ENCODE measurements at regions not wholly inside any gene's neighbourhood (a gene's known extent, or its start where the extent isn't known, plus 50 kb on each side); places are given as distances from the start of the nearest gene placed in this dataset.
"Not testable (repeated sequence)": the region's sequence is repeated elsewhere in the genome, so short reads cannot be mapped to it uniquely, and the experiment has no call there.

DNA sequence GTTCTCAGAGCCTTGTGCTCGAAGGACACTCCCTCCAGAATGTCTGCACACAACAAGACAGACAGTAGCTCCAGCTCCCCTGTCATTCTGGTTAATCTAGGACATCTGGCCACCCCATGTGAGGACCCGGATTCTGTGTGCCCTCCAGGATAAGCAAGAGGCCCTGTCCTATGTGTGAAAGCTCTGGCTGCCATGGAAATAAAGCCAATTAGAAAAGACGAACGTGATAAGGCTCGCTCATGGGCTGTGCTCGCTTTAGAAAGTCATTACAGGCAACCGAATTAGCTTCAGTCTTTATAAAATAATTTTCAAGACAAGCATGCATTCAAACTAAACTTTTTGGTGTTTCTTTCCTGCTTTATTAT is 263.4 kb downstream of the INHBA start:
- Histone ChIP-seq H3K9ac (no peak overlapping the region), H4K20me1 (no peaks in the 10 kb centered on the region), H3K27ac (no peak overlapping the region), H3K27me3 (no peaks in the 10 kb centered on the region), H3K4me1 (no peaks in the 10 kb centered on the region), H3K9me3 (peaks cover 12% of the 10 kb centered on the region; the same call in 1 of the 2 replicates), H3K4me3 (no peak overlapping the region), H3K36me3 (no peaks in the 10 kb centered on the region), H3K4me2 (no peak overlapping the region)
- TF ChIP-seq Cebpa-rat (IDR thresholded peaks at IDR 0.05) = no peak

DNA sequence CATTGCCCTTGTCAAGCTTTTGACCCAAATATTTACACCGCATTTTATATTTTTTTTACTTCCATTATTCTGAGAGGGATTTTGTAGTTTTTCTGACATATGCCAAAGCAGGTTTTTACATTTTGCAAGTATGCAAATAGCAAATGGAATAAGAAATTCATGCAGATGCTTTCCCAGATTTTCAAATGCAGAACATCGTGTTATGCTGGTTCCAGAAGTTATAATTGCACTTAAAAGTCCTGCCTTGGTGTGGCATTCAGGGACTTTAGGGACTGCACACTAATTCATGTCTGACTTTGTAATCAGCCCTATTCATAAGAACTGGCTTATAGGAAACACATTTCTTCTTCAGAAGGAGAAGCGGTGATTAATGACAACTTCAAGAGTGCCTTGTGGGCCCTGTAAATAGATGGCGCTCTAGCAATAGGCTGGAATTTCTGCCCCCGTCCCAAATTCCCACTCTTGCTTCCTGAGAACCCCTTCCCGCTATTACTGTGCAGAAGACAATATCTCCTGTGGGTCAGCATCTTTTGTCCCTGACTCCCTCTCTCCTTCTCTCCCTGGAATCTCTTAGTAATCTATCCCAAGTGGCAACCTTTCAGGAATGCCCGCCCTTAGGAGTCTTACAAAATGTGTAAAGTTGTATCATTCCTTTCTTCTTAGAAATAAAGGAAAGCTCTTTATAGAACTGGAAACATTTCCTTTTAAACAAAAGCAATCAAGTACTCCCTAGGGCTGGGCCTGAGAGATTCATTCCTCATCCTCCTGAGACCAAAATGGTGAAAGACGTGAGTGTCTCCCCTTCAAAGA is 264.0 kb downstream of the INHBA start:
- Histone ChIP-seq H4K20me1 (no peaks in the 10 kb centered on the region), H3K9ac (no peak overlapping the region), H3K36me3 (no peaks in the 10 kb centered on the region), H3K9me3 (peaks cover 12% of the 10 kb centered on the region; the same call in 1 of the 2 replicates), H3K4me1 (no peaks in the 10 kb centered on the region), H3K4me3 (no peak overlapping the region), H3K4me2 (no peak overlapping the region), H3K27ac (no peak overlapping the region), H3K27me3 (no peaks in the 10 kb centered on the region)
- TF ChIP-seq Cebpa-rat (IDR thresholded peaks at IDR 0.05) = no peak

DNA sequence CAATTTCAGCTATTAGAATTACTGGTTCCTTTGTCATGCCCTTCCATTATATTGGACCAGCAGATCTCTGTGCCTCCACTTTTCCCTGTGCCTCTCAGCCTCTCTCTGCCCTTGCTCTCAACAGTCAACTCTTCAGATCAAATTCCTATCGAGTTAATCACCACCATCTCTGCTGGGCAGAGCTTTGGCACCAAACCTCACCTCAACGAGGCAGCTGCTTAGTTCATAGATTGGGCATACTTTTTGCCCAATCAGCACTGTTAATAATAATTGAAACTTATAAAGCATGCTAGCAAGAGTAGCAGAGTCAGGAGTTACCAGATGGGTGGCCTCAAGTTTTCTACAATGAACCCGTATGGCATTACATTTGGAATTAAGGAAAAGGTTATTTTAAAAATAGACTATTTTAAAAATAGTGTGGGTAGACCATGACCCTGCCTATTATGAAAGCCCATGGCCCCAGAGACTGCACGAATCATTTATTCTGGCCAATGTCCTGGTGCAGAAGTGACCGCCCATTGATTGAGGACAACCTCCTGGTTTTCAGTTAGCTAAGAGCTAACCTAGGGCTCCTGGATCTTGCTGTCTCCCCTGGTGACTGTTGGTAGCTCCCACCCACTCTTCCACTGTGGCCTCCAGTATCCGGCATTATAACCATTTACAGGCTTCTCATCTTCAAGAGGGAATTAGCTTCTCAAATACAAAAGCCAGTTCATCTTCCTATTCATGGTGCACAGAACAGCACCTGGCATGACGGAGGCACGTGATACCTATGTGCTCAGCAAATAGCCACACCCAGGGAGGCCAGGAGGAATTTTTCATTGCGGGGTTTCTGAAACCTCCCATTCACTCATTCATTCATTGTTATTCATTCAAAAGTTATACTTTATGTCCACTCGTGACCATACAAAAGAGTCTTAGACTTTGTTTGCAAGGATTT is 265.4 kb downstream of the INHBA start:
- Histone ChIP-seq H3K9ac (no peak overlapping the region), H3K9me3 (peaks cover 12% of the 10 kb centered on the region; the same call in 1 of the 2 replicates), H3K4me1 (no peaks in the 10 kb centered on the region), H3K27ac (no peak overlapping the region), H3K4me3 (no peak overlapping the region), H3K4me2 (no peak overlapping the region), H4K20me1 (no peaks in the 10 kb centered on the region), H3K27me3 (no peaks in the 10 kb centered on the region), H3K36me3 (no peaks in the 10 kb centered on the region)
- TF ChIP-seq Cebpa-rat (IDR thresholded peaks at IDR 0.05) = no peak

DNA sequence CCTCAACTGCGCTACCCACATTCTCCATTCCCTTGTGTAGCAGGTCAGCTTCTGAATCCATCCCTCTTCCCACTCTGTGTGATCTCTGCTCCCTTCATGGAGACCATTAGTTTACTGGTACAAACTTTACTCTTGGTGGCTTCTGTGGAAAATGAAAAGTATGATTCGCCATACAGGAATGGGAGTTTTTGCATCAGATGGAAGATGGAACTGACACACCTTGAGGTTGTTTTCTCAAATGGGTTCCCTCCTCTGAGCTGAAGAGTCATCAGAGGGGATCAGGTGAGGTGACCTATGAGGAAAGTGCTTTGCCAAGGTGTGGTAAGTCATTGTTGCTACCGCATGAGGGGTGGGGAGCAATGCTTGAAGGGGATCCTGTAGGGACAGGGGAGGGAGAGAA is 266.8 kb downstream of the INHBA start:
- no peaks in the 10 kb centered on the region for H3K36me3 ChIP-seq
- no peak overlapping the region for H3K27ac ChIP-seq
- no peak for TF ChIP-seq Cebpa-rat (IDR thresholded peaks at IDR 0.05)
- no peaks in the 10 kb centered on the region for H3K27me3 ChIP-seq
- H3K4me3 ChIP-seq = no peak overlapping the region
- H3K4me1 ChIP-seq = no peaks in the 10 kb centered on the region
- peaks cover 12% of the 10 kb centered on the region; the same call in 1 of the 2 replicates for H3K9me3 ChIP-seq
- no peaks in the 10 kb centered on the region for H4K20me1 ChIP-seq
- no peak overlapping the region for H3K9ac ChIP-seq
- no peak overlapping the region for H3K4me2 ChIP-seq

DNA sequence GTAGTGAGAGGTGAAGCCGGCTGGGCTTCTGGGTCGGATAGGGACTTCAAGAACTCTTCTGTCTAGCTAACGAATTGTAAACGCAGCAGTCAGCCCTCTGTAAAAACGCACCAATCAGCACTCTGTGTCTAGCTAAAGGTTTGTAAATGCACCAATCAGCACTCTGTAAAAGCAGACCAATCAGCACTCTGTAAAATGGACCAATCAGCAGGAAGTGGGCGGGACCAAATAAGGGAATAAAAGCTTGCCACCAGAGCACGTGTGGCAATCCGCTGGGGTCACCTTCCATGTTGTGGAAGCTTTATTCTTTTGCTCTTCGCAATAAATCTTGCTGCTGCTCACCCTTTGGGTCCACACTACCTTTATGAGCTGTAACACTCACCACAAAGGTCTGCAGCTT is 267.9 kb downstream of the INHBA start:
- peaks cover 12% of the 10 kb centered on the region; the same call in 1 of the 2 replicates for H3K9me3 ChIP-seq

DNA sequence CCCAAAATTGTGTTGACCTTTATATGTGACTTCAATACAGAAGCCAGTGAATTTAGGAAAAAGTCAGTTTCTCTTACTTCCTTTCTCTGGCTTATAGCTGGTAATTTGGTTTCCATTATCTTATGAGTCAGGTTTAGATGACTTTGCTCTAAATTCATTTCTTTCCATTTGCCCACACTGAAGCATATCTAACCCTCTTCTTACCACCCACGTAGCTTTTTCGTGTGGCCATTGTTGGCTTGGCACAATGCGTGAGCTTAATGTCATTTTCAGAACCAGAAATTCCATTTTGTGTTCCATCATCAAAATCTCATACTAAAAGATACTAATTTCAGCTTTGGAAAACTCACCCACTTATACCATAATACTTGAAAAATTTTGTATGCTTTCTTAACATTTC is 271.2 kb downstream of the INHBA start:
- no peak for TF ChIP-seq Cebpa-rat (IDR thresholded peaks at IDR 0.05)
- Histone ChIP-seq H4K20me1 (no peaks in the 10 kb centered on the region), H3K9ac (no peak overlapping the region), H3K36me3 (no peaks in the 10 kb centered on the region), H3K27ac (no peak overlapping the region), H3K4me2 (no peak overlapping the region), H3K27me3 (no peaks in the 10 kb centered on the region), H3K4me3 (no peak overlapping the region), H3K9me3 (peaks cover 12% of the 10 kb centered on the region; the same call in 1 of the 2 replicates), H3K4me1 (no peaks in the 10 kb centered on the region)

More for the DNA sequence above, 267.9 kb downstream of the INHBA start:
- H3K36me3 ChIP-seq, H3K4me1 ChIP-seq, H3K9ac ChIP-seq, H3K27me3 ChIP-seq, H3K4me2 ChIP-seq, H3K27ac ChIP-seq, H3K4me3 ChIP-seq, H4K20me1 ChIP-seq: not testable (repeated sequence)

DNA sequence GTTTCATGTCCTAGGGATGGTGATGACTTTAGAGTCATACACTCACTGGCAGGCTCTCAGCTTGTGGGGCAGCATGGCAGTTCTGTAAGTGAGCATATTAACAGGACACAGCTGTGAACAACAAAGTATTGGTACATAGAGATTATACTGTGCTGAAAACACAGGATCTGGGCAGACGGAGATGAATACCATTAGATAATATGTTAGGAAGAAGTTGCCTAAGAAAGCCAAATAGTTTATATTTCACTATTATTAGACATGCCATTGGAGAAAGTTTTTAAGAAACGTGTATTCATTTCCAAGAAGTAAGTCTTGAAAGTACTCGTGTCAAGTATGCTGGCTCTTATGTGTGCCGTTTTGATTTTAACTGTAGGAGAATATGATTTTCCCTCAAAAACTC is 274.5 kb downstream of the INHBA start:
- no peak for TF ChIP-seq Cebpa-rat (IDR thresholded peaks at IDR 0.05)
- H3K4me2 ChIP-seq = no peak overlapping the region
- no peaks in the 10 kb centered on the region for H3K36me3 ChIP-seq
- H3K4me3 ChIP-seq = no peak overlapping the region
- no peaks in the 10 kb centered on the region for H3K4me1 ChIP-seq
- H3K9me3 ChIP-seq = no peaks in the 10 kb centered on the region
- H3K27ac ChIP-seq = no peak overlapping the region
- no peaks in the 10 kb centered on the region for H3K27me3 ChIP-seq
- H4K20me1 ChIP-seq = no peaks in the 10 kb centered on the region
- H3K9ac ChIP-seq = no peak overlapping the region

DNA sequence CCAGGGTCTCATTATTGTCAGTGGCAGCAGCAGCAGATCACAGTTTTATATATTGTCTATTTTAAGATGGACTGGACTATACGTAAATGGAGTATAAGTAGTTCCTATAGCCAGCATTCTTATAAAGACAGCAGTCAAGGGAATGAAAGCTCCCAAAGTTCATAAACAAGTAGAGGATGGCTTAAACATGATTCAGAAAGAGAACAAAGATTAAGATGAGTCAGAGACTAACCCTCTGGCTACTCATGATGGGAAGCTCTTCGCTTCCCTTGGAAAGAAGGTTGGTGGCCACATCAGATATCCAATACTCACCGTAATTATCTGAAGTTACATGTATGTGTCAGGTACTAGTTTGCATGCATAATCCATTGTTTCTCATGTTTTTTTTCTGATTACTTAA is 277.0 kb downstream of the INHBA start:
- Histone ChIP-seq H4K20me1 (no peaks in the 10 kb centered on the region), H3K9me3 (no peaks in the 10 kb centered on the region), H3K4me3 (no peak overlapping the region), H3K36me3 (no peaks in the 10 kb centered on the region), H3K4me1 (no peaks in the 10 kb centered on the region), H3K4me2 (no peak overlapping the region), H3K27ac (no peak overlapping the region), H3K9ac (no peak overlapping the region), H3K27me3 (no peaks in the 10 kb centered on the region)
- no peak for TF ChIP-seq Cebpa-rat (IDR thresholded peaks at IDR 0.05)

DNA sequence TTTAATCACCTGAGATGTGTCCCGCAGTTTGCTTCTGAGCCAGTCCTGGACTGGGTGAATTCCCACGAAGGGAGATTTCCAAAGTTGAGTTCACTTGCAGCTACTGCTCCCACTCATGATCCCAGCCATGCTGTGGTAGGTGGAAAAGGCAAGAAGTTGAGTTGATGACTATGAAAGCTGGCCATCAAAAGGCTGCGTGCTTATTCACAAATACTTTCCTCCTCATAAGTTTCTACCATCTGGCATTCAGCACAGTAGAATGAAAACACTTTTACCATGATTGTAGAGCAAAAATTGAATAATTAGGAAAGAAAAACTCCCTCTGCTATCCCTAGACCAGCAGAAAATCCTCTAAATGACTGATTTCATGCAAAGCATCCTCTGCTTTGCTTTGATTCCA is 281.8 kb downstream of the INHBA start:
- no peak for TF ChIP-seq Cebpa-rat (IDR thresholded peaks at IDR 0.05)
- Histone ChIP-seq H3K4me2 (no peak overlapping the region), H3K27ac (no peak overlapping the region), H4K20me1 (no peaks in the 10 kb centered on the region), H3K36me3 (no peaks in the 10 kb centered on the region), H3K4me1 (no peaks in the 10 kb centered on the region), H3K27me3 (no peaks in the 10 kb centered on the region), H3K9me3 (no peaks in the 10 kb centered on the region), H3K4me3 (no peak overlapping the region), H3K9ac (no peak overlapping the region)

DNA sequence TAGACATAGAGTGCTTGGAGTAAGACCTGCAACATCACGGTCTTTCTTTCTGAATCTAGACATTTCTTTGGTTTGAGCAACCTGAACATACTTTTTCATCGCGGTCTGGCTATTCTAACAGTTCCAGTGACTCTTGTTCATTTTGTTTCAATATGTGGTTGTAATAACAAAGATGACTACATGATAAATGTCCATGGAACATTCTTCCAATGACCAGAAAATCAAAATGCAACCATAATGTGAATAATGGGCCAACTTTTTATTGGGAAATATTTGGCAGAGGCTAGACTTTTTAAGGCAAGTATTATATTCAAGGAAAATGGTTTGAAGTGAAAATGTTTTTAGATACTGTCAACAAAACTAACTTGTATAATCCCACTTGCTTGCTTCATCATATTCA is 282.5 kb downstream of the INHBA start:
- H3K4me1 ChIP-seq = no peaks in the 10 kb centered on the region
- H3K4me2 ChIP-seq = no peak overlapping the region
- H3K9ac ChIP-seq = no peak overlapping the region
- no peaks in the 10 kb centered on the region for H3K36me3 ChIP-seq
- no peaks in the 10 kb centered on the region for H3K9me3 ChIP-seq
- H3K27me3 ChIP-seq = no peaks in the 10 kb centered on the region
- H4K20me1 ChIP-seq = no peaks in the 10 kb centered on the region
- TF ChIP-seq Cebpa-rat (IDR thresholded peaks at IDR 0.05) = no peak
- H3K27ac ChIP-seq = no peak overlapping the region
- no peak overlapping the region for H3K4me3 ChIP-seq
